SIG-M5 treated with dmso at 0.1 percent for 504 hours (cell line): ENCODE measurements at regions not wholly inside any gene's neighbourhood (a gene's known extent, or its start where the extent isn't known, plus 50 kb on each side); places are given as distances from the start of the nearest gene placed in this dataset.

Source experiments
- DNase-seq: peaks from one replicate; lab custom pipeline; 2025; ENCODE audit not compliant: unreplicated experiment; lab: John Stamatoyannopoulos, UW

- DNase-seq: peak; percentile 56
These were observed 142.0 kb downstream of the TSN start for GRCh38 chr2:121897335-121897970.

- DNase-seq: no peak
These were observed 143.0 kb downstream of the TSN start for GRCh38 chr2:121898483-121898882.

DNA sequence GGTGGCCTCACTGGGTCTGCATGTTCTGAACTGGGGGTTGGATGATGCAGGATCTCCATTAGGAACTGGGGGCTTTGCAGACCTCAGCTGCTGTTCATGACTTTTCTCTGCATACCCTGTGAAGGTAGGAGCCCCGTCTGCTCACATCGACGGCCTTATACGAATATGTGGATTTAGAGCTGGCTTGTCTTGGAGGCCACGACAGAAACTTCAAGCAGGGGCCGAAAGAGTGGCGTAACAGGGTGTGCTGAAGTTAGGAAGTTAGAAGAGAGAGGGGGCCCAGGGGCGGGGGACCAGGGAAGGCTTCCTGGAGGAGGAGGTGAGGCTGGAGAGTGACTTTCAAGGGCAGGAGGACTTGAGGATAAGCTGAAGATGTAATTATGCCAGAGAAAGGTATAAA is 144.9 kb downstream of the TSN start:
- no peak for DNase-seq

DNA sequence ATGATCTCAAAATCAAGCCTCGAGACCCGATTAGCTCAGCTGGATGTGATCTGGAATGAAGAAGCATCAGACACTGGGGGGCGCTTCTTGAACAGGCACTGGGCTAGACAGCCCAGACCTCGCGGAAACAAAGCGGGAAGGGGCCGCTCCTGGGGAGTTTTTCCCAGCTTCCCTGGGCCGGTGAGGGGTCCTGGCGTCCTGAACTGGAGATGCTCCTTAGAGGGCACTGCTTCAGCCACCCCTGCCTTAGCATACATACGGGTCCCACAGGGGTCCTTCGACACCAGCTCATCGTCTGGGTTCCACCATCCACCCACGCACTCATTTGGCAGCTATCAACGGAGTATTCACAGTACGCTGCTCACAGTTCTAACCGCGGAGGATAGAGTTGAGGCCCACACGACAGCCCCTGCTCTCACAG is 146.7 kb downstream of the TSN start:
- no peak for DNase-seq

GRCh38 chr2:121902616-121903015 is 147.2 kb downstream of the TSN start:
- no peak for DNase-seq

DNA sequence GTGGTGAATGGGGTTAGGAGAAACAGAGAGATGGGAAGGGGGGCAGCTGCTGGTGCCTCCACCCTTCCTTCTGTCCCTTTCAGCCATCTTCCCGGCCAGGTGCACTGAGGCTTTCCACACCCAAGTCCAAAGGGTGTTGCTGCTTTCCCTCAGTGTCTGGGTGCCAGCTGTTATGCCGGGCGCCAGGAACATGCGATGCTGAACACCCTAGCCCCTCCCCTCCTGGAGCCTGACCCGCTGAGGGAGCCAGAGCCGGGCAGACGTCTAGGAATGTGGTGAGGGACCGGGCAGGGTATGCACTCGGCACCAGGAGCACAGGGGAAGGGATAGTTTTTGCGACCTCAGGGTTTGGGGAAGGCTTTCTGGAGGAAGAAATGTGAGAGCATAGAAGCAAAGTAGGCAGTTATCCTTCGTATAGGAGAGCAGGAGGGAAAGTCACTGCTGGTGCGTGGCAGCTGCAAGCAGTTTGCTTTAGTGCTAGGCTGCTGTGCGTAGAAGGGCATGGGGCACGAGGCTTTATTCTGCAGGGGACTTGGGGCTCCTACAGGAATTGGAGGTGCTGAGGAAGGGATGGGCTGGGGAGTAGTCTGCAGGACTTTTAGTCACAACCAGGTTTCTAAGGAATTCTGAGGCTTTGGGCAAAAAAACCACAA is 147.7 kb downstream of the TSN start:
- no peak for DNase-seq

DNA sequence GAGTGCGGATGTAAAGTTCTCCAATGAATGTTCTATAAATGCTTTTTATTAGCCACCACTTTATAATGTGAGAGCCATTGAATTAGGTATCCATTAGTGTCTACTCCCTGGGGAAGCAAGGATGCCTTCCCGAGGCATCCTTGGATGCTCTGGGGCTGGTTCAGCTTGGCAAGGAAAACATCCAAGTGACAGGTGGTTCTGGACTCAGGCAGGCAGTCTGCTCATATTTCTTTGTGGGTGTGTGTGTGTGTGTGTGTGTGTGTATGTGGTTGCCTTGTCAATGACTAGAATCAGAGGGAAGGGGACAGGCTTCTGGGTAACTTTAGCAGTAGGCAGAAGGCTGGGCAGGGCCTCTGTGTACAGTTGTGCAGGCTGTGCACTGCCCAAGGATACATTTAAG is 149.2 kb downstream of the TSN start:
- no peak for DNase-seq

DNA sequence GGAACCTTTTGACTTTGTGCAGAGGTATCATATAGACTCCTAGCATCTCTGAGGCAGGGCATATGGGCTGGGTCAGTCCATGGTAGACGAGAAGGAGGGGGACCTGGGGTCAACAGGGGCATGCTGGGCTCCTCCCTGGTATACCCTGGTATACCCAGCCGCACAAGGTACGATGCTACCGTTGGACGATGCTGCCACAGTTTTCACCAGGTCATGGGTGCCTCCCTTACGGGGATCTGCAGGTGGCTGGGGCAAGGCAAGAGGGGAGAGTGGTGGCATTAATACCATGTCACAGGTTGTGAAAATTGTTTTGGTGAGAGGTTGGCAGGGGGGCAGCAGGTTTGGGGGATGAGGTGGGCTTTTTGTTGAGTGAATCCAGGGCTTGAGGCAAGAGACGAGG is 149.8 kb downstream of the TSN start:
- no peak for DNase-seq

GRCh38 chr2:121906170-121906569 is 150.7 kb downstream of the TSN start:
- DNase-seq: no peak

- DNase-seq: no peak
These were observed 152.5 kb downstream of the TSN start for GRCh38 chr2:121907928-121908327.

GRCh38 chr2:121910139-121910538 is 154.7 kb downstream of the TSN start:
- DNase-seq: no peak

- DNase-seq: no peak
These were observed 155.6 kb downstream of the TSN start for GRCh38 chr2:121911036-121911435.

DNA sequence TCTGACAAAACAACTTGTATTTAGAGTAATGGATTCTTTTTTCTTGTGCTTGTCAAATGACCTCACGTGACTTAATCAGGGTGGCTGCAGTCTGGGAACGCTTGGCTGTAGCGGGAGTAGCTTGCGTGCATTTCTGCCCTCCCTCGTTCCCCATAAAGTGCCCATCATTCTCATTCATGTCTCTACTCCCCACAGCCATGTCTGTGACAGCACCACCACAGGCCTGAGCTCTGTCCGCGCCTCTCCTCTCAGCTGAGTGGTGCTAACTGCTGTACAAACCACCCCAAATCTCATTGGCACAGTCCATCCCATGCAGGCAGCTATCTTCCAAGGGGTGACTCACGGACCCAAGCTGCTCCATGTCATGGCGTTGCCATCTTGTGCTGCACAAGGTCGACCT is 161.7 kb downstream of the TSN start:
- no peak for DNase-seq

DNA sequence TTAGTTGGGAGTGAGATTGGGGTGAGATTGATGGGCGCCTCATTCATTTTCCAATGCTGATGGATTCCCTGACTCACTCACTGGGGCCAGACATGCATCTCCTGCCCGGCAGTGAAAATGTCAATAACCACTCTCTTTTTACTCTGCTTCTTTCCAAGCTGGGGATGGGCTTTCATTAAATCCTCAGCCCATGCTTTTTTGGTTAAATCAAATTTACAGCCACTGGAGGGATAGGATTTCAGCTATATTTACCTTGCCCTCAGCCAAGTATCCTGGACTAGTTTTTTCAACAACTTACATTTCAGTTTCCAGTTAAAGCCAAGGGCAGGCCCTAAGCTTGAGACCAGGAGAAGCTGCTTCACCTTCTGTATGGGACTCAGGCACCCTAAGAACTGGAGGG is 162.8 kb downstream of the TSN start:
- no peak for DNase-seq

DNA sequence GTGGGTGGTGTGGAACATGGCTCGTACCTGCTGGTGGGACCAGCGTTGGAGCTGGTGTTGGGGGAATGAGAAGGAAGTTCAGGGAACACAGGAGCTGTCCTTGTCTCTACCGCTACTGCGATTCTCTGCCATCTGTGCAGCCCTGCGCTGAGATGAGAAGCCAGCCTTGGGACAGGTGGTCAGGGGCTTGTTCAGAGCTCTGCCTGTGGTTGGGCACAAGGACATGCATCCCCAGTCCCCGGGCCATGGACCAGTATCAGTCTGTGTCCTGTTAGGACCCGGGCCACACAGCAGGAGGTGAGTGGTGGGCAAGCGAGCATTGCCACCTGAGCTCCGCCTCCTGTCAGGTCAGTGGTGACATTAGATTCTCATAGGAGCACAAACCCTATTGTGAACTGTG is 164.4 kb downstream of the TSN start:
- DNase-seq: no peak

DNA sequence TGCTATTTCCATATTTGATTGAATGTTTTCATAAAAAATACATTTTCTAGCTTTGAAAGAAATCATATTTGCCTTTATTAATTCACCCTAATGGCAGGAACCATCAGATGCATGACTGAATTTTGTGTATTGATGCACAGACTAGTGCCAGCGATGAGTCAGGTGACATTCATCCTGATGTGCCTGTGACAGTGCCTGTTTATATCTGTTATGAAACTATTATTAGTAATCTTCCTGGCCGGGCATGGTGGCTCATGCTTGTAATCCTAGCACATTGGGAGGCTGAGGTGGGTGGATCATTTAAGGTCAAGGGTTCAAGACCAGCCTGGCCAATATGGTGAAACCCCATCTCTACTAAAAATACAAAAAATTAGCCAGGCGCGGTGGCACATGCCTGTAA is 170.0 kb downstream of the TSN start:
- DNase-seq: no peak

DNA sequence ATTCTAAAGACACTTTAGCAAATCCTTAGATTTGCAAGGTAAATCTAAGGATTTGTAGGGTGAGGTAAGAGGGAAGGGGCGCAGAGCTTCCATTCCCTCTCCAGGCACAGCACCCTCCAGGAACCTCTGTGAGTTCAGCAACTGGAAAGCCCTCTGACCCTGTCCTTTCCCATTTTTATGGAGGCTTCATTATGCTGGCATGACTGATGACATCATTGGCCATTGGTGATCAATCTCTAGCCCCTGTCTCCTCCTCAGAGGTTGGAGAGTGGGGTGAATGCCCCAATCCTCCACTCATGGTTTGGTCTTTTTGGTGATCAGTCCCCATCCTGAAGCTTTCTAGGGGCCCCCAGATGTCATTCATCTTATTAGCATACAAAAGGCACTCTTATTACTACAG is 187.8 kb downstream of the TSN start:
- DNase-seq: no peak

DNA sequence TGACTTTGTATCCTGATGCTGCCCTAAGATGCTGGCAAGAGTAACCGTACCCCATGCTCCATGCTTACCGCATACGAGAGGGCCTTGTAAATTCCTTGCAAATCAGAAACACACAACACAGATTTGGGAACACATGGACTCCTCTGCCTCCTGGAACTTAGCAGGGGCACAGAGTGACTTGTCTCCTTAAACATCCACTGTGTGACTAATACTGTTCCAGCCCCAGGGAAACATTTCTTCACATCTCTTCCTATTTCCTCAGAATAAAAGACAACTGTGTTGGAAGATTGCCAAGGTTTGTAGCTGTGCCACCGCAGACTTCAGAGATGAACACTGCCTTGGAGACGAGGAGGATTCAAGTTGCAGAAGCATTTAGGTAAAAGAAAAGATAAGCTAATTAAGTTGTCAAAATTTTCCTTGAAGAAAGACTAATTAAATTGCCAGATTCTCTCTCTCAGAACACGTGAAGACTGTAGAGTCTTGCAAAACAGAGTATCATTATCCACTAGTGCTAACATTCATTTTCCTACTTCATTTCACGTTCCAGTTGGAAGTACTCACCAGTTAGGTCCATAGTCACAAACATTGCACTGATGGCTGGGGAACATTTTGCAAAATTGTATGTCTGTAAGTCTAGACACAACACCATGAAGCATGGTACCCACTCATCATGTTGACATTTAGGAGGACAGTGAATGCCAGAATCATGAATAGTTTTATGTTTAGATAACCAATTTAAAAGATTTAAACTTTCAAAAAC is 188.8 kb downstream of the TSN start:
- no peak for DNase-seq

- DNase-seq: no peak
These were observed 192.2 kb downstream of the TSN start for GRCh38 chr2:121947674-121948073.

DNA sequence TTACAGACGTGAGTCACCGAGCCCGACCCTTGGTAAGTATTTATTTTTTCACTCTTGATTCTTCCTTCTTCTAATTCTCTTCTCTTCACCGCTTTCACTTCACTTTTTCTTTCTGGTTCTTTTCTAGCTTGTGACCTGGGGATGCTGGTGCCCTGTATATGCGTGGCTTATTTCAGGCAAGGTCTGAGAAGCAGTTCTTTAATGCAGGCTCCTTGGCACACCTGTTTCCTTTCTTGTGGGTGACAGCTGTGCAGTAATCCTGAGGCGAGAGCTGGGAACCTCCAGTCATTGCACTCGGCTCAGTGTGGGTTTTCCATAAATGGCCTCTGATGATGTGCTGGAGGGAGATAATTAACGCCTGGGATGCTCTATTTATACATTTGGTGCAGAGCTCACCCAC is 193.8 kb downstream of the TSN start:
- peak; percentile 10 for DNase-seq

DNA sequence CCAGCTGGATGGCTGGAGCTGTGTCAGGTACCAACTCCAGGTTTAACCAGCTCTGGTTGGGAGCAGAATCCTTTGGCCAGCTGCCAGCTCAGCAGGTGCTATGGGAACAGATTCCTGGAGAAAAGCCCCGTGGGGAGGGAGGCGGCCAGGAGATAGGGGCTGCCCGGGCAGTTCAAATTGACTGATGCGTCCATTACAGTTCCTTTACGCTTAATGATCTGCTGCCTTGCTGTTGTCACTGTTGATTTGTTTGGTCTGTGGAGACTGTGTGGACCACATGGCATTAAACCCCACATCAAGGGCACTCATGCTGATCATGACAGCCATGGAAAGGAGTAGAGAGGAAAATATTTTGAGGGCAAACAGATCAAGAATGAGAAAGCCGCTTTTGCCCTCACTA is 200.0 kb downstream of the TSN start:
- DNase-seq: no peak

DNA sequence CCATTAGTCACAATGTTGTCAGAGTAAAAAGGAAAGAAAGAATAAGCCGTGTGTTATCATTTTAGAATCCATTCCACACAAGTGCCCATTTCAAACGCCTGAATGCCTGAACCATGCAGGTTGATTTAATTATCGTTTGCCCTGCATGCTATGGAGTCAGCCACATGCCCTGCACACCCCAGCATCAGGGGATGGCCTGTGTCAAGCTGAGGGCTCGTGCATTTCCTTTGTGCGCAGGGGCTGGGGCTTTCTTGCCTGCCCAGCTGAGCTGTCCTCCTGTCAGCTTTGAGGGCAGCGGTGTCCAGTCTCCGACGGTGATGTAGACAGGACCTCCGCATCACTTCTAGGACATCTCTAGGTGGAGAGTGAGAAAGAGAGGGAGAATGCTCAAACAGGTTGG is 200.4 kb downstream of the TSN start:
- DNase-seq: no peak
